ENCODE measurements at regions not wholly inside any gene's neighbourhood (a gene's known extent, or its start where the extent isn't known, plus 50 kb on each side); places are given as distances from the start of the nearest gene placed in this dataset.

DNA sequence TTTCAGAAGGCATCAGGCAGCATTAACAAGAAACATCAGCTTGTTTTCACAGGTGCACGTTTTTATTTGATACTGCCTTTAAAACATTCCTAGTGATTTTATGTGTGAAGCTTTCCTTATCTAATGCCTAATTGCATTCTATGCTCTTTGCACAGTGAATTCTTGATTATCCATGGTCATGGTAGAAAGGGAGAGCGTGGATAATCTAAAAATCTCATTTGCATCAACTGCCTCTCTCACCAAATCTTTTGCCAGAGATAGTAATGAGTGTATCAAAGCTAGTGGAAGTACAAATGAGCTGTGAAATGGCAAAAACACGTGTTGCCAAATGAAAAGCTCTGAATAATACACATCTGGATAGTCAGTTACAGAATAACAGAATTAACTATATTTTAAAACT, 170.5 kb downstream of the NAA11 start:
- DNase-seq (ENCODE audit: unreplicated experiment): no peak
- ChIA-PET POLR2A (no interaction called here), CTCF (interaction anchor here (0.5 to 0.7 kb wide), 2 partner anchors 15 to 1490 kb away, joined by 3 read pairs; no protein-coding TSS in a partner anchor)
- no peaks in the 10 kb centered on the region for H3K4me1 Mint-ChIP-seq (ENCODE audit: insufficient read depth, unreplicated experiment)
- H3K27me3 Mint-ChIP-seq (ENCODE audit: insufficient read depth, unreplicated experiment): no peaks in the 10 kb centered on the region
- no TSS peak for BruUV-seq (replicated peaks)
- intact Hi-C loops (cut with micrococcal nuclease): no loop called here
- no peak overlapping the region for H3K27ac Mint-ChIP-seq (ENCODE audit: low read depth, unreplicated experiment)
- H3K4me3 Mint-ChIP-seq (ENCODE audit: unreplicated experiment): no peak overlapping the region
- no peaks in the 10 kb centered on the region for H3K36me3 Mint-ChIP-seq (ENCODE audit: insufficient read depth, unreplicated experiment)
- TF ChIP-seq, protein P1, sequence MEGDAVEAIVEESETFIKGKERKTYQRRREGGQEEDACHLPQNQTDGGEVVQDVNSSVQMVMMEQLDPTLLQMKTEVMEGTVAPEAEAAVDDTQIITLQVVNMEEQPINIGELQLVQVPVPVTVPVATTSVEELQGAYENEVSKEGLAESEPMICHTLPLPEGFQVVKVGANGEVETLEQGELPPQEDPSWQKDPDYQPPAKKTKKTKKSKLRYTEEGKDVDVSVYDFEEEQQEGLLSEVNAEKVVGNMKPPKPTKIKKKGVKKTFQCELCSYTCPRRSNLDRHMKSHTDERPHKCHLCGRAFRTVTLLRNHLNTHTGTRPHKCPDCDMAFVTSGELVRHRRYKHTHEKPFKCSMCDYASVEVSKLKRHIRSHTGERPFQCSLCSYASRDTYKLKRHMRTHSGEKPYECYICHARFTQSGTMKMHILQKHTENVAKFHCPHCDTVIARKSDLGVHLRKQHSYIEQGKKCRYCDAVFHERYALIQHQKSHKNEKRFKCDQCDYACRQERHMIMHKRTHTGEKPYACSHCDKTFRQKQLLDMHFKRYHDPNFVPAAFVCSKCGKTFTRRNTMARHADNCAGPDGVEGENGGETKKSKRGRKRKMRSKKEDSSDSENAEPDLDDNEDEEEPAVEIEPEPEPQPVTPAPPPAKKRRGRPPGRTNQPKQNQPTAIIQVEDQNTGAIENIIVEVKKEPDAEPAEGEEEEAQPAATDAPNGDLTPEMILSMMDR (IDR thresholded peaks at IDR 0.05; ENCODE audit: unreplicated experiment): no peak
- H3K9me3 Mint-ChIP-seq (ENCODE audit: unreplicated experiment): peaks cover 9% of the 10 kb centered on the region

GRCh38 chr4:79150820-79151416, 174.9 kb downstream of the NAA11 start:
- intact Hi-C loops (cut with micrococcal nuclease): no loop called here
- Mint-ChIP-seq H3K27ac (ENCODE audit: low read depth, unreplicated experiment) (no peak overlapping the region), H3K27me3 (ENCODE audit: insufficient read depth, unreplicated experiment) (no peaks in the 10 kb centered on the region), H3K4me1 (ENCODE audit: insufficient read depth, unreplicated experiment) (peaks cover 5% of the 10 kb centered on the region), H3K36me3 (ENCODE audit: insufficient read depth, unreplicated experiment) (no peaks in the 10 kb centered on the region), H3K9me3 (ENCODE audit: unreplicated experiment) (peaks cover 9% of the 10 kb centered on the region), H3K4me3 (ENCODE audit: unreplicated experiment) (no peak overlapping the region)
- no peak for DNase-seq (ENCODE audit: unreplicated experiment)
- ChIA-PET CTCF (no interaction called here), POLR2A (no interaction called here)
- TF ChIP-seq, protein P1 (IDR thresholded peaks at IDR 0.05; ENCODE audit: unreplicated experiment): no peak
- BruUV-seq (replicated peaks): no TSS peak

DNA sequence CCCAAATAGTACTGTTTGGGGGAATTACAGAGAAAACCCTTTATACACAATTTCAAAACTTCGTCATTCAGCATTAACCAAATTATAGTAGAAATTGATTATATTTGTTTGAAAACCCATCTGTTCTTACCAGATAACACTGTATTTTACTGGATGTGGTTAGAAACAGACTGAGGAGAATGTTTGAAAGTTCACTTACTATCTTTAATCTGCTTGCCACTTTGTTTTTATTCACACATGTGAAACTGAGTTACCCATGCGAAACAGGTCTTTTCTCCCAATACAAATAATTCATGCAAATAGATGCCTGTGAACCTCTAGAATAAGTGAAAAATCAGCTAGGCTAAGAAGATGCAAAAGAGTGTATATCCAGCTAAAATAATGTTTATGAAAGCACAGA, 177.5 kb downstream of the NAA11 start:
- no peak overlapping the region for H3K4me3 Mint-ChIP-seq (ENCODE audit: unreplicated experiment)
- no peak for DNase-seq (ENCODE audit: unreplicated experiment)
- H3K4me1 Mint-ChIP-seq (ENCODE audit: insufficient read depth, unreplicated experiment): peaks cover 5% of the 10 kb centered on the region
- TF ChIP-seq, protein P1 (IDR thresholded peaks at IDR 0.05; ENCODE audit: unreplicated experiment): no peak
- BruUV-seq (replicated peaks): no TSS peak
- no peak overlapping the region for H3K27ac Mint-ChIP-seq (ENCODE audit: low read depth, unreplicated experiment)
- ChIA-PET POLR2A (no interaction called here), CTCF (no interaction called here)
- H3K9me3 Mint-ChIP-seq (ENCODE audit: unreplicated experiment): peaks cover 16% of the 10 kb centered on the region
- H3K36me3 Mint-ChIP-seq (ENCODE audit: insufficient read depth, unreplicated experiment): no peaks in the 10 kb centered on the region
- intact Hi-C loops (cut with micrococcal nuclease): no loop called here
- no peaks in the 10 kb centered on the region for H3K27me3 Mint-ChIP-seq (ENCODE audit: insufficient read depth, unreplicated experiment)

DNA sequence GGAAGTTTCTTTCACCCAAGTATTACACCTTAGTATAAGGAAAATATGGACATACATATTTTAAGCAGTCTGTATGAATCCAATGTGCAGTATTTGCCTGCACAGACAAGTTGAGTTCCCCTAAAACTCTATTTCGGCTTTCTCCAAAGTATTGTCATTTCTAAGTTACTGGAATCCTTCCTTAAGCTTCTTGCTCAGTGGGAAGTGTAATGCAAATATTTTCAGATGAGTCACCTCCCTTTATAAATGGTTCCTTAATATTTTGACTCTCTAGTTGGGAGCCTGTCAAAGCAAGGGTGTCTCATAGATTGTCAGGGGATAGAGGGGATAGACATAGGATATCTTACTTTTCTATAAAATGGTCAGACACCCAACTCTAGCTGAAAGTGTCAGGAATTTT, 178.6 kb downstream of the NAA11 start:
- no peak for DNase-seq (ENCODE audit: unreplicated experiment)
- BruUV-seq (replicated peaks): no TSS peak
- TF ChIP-seq, protein P1 (IDR thresholded peaks at IDR 0.05; ENCODE audit: unreplicated experiment): no peak
- ChIA-PET CTCF (interaction anchor here (0.7 to 0.9 kb wide), 2 partner anchors 18 to 105 kb away, joined by 3 to 4 read pairs; no protein-coding TSS in a partner anchor), POLR2A (interaction anchor here (0.6 kb wide), 1 partner anchor 73 kb away, joined by 3 read pairs; no protein-coding TSS in a partner anchor)
- H3K4me1 Mint-ChIP-seq (ENCODE audit: insufficient read depth, unreplicated experiment): peaks cover 5% of the 10 kb centered on the region
- no peaks in the 10 kb centered on the region for H3K36me3 Mint-ChIP-seq (ENCODE audit: insufficient read depth, unreplicated experiment)
- no peaks in the 10 kb centered on the region for H3K27me3 Mint-ChIP-seq (ENCODE audit: insufficient read depth, unreplicated experiment)
- no peak overlapping the region for H3K4me3 Mint-ChIP-seq (ENCODE audit: unreplicated experiment)
- peaks cover 18% of the 10 kb centered on the region for H3K9me3 Mint-ChIP-seq (ENCODE audit: unreplicated experiment)
- no peak overlapping the region for H3K27ac Mint-ChIP-seq (ENCODE audit: low read depth, unreplicated experiment)
- intact Hi-C loops (cut with micrococcal nuclease): no loop called here

All from MCF 10A (cell line).